ENCODE measurements at regions not wholly inside any gene's neighbourhood (a gene's known extent, or its start where the extent isn't known, plus 50 kb on each side); places are given as distances from the start of the nearest gene placed in this dataset.
A peak's percentile ranks its signal among the peaks of the same experiment; 100 is the strongest.

DNA sequence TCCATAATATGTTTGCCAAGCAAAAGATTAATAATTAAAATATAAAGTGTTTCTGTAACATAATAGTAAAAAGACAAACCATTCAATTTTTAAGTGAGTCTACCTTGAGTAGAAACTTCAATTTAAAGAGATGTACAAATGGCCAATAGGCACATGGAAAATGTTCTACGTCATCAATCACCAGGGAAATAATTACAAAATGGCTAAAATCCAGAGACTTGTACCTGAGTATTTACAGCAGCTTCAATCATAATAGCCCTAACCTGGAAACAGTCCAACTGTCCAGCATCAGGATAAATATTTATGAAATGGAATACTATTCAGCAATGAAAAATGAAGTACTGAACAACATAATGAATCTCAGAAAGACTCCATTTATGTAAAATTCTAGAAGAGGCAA lies 95.5 kb upstream of the FAR2 start:
- Histone ChIP-seq H3K9ac (ENCODE audit: control insufficient read depth, insufficient read depth, low read length) (no peak overlapping the region), H3K27me3 (replicated peaks in 1 of 2; ENCODE audit: control insufficient read depth in 2 of 2, insufficient read depth in 2 of 2, low read length in 1 of 2) (no peaks in the 10 kb centered on the region), H3K4me2 (ENCODE audit: control insufficient read depth, insufficient read depth) (no peak overlapping the region), H3K4me1 (ENCODE audit: control insufficient read depth, insufficient read depth, low read length) (no peaks in the 10 kb centered on the region), H3K36me3 (ENCODE audit: control insufficient read depth in 2 of 2, insufficient read depth in 2 of 2, low read length in 1 of 2) (no peaks in the 10 kb centered on the region), H3K27ac (ENCODE audit: control insufficient read depth, insufficient read depth) (no peak overlapping the region), H2AFZ (ENCODE audit: control insufficient read depth, low read depth, low read length) (no peak overlapping the region), H3K4me3 (no peak overlapping the region), H3K9me3 (replicated peaks; ENCODE audit: control insufficient read depth, insufficient read depth, low read length) (no peaks in the 10 kb centered on the region), H4K20me1 (ENCODE audit: control insufficient read depth, insufficient read depth) (no peaks in the 10 kb centered on the region), H3K79me2 (ENCODE audit: control insufficient read depth, insufficient read depth, low read length) (no peaks in the 10 kb centered on the region)
- FAIRE-seq (no peak), ATAC-seq (peak; percentile 58; the same call in 1 of the 3 replicates), DNase-seq (ENCODE audit: low read depth, low spot score) (no peak)
- POLR2A ChIA-PET = no interaction called here
- intact Hi-C loops (cut with micrococcal nuclease; ENCODE audit: unreplicated experiment) = no loop called here
- in situ Hi-C loops (cut with MboI) = no loop called here
- SMC1A ChIA-PET (ENCODE audit: uncharacterized antibody, unreplicated experiment) = interaction anchor here (0.7 to 0.9 kb wide), 2 partner anchors 20 to 64 kb away, joined by 3 to 4 read pairs; no protein-coding TSS in a partner anchor
- RAD21 ChIA-PET (ENCODE audit: unreplicated experiment) = interaction anchor here (1.1 kb wide), 1 partner anchor 9 kb away, joined by 4 read pairs; no protein-coding TSS in a partner anchor
- CTCF ChIA-PET = interaction anchor here (0.8 to 1.5 kb wide), 3 partner anchors 9 to 255 kb away, joined by 3 to 5 read pairs (median 4); no protein-coding TSS in a partner anchor
- BruUV-seq (replicated peaks) = no TSS peak
- WGBS (ENCODE audit: insufficient coverage, insufficient replicate concordance, low lambda C conversion rate, missing lambda C conversion rate) = 0% methylated on average over 1 of the region's 1 CpG
- TF ChIP-seq KLF5 (IDR thresholded peaks at IDR 0.05; ENCODE audit: partially characterized antibody) (no peak), POLR2A (IDR thresholded peaks at IDR 0.05; ENCODE audit: low read depth, low read length) (no peak), ETV6 (conservative IDR thresholded peaks at IDR 0.05 in 1 of 2, IDR thresholded peaks at IDR 0.05 in 1 of 2; ENCODE audit: borderline replicate concordance in 1 of 2, low read depth in 1 of 2) (no peak), SMARCA5 (IDR thresholded peaks at IDR 0.05) (no peak), CREM (IDR thresholded peaks at IDR 0.05; ENCODE audit: low read depth) (0 out of 2 replicates have a peak, but pooled peaks have one; percentile 32), GABPA (IDR thresholded peaks at IDR 0.05; ENCODE audit: low read depth) (no peak), RAD21 (IDR thresholded peaks at IDR 0.05; ENCODE audit: insufficient read depth, low read depth, low read length) (no peak), NFYA (IDR thresholded peaks at IDR 0.05; ENCODE audit: borderline replicate concordance, low read depth, low read length) (no peak), SP1 (IDR thresholded peaks at IDR 0.05; ENCODE audit: low read depth, low read length) (no peak), RFX5 (IDR thresholded peaks at IDR 0.05; ENCODE audit: low read depth, low read length) (peak; percentile 91)
